HG02678 (cell line): ENCODE measurements at regions not wholly inside any gene's neighbourhood (a gene's known extent, or its start where the extent isn't known, plus 50 kb on each side); places are given as distances from the start of the nearest gene placed in this dataset.
A peak's percentile ranks its signal among the peaks of the same experiment; 100 is the strongest.

Experiments used
- ATAC-seq: cut with Tn5 transposase; IDR thresholded peaks from one replicate; pipeline ENCODE4 v1.9.1; 2021; ENCODE audit warnings: mild to moderate bottlenecking, moderate library complexity; ENCODE audit not compliant: unreplicated experiment

- ATAC-seq, result no peak
These were observed 118.9 kb upstream of the CCDC54 start for GRCh38 chr3:107258300-107258699.

DNA sequence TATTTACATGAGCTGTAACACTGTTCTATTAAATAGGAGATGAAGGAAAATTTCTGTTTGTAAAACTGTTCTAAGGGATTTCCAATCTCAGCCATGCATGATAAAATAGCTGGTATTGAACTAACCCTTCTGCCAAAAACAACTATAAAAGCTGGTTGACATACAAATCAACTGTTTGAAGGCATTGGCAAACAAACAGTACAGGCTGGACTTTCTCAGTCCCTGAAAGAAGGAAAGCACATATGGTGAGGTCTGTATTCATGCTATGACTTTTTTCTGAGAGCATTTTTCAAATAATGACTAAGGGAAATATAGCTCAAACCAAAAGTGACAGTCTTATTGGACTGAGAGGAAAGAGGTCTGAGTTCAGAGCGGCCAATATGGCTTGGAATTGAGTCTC is 117.0 kb upstream of the CCDC54 start:
- ATAC-seq, result no peak

GRCh38 chr3:107263269-107264021 is 113.8 kb upstream of the CCDC54 start:
- no peak for ATAC-seq

GRCh38 chr3:107264888-107265287 is 112.4 kb upstream of the CCDC54 start:
- no peak for ATAC-seq

GRCh38 chr3:107265526-107265925 is 111.7 kb upstream of the CCDC54 start:
- ATAC-seq, result no peak

DNA sequence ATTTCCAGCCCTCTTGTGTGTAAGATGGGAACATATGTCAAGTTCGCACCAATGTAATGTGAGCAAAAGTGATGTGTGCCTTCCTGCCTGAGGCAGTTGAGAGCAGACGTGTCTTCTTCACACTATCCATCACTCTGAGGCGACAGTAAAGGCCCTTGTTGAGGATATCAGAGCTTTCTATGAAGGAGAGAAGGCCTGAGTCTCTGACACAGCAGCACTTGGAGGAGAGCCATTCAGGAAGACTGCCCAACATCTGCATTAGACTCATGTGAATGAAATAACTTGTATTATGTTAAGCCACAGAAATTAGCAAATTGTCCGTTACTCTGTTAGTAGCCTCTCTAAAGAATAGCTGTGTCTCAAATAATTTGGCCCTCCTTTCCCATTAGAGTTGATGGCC is 108.8 kb upstream of the CCDC54 start:
- no peak for ATAC-seq

- no peak for ATAC-seq
These were observed 108.1 kb upstream of the CCDC54 start for GRCh38 chr3:107269136-107269535.

DNA sequence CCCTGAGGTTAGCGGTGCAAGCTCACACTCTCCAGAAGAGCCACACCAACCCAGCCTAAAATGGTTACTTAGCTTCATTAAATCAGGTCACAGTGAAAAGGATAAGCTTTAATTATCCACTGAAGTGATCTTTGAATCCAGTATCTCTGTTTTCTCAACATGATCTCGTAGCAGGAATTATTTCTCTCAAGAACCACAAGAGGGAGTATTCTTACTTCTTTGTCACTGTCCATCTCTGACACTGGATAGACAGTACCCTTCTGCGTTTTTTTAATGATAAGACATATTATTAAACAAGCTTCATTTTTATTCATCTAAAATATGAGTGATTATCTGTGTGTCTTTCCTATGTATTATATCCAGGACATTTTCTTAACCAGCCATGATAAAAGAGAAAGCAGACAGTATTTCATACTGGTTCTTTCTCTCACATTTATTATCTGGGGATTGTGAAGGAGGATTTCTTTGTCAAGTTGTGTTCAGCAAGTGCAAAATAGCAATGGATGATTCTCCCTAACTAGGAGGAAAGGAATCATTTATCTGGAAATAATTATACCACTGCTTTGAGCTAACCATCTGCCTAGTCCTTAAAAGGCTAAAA is 105.4 kb upstream of the CCDC54 start:
- ATAC-seq, result peak; percentile 62

GRCh38 chr3:107272471-107272870 is 104.8 kb upstream of the CCDC54 start:
- ATAC-seq, result no peak

DNA sequence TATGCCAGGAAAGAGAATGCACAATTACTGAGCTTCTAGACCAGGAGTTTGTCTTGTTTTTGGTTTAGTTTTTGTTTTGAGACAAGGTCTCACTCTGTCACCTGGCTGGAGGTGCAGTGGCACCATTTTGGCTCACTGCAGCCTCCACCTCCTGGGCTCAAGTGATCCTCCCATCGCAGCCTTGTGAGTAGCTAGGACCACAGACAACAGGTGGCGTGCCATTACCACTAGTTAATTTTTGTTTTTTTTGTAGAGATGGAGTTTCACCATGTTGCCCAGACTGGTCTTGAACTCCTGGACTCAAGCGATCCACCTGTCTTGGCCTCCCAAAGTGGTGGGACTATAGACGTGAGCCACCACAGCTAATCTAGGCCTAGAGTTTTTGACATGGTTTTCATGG is 104.4 kb upstream of the CCDC54 start:
- no peak for ATAC-seq

DNA sequence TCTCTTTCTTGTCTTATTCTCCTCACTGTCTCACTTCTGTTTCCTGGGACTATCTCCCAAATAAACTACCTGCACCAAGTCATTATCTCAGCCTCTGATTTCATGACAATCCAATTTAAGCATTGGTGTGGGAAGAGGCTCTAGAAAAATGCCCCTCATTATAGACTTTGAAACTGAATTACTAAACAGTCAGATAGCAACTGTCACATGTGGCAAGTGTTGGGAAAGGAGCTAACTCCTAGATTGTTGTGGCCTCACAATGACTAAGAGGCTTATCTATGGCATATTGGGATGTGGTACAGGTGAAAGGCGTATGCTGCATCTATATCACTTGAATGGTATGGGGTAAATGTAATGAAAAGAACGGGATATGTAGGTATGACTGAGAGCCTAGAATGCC is 103.5 kb upstream of the CCDC54 start:
- ATAC-seq, result no peak

DNA sequence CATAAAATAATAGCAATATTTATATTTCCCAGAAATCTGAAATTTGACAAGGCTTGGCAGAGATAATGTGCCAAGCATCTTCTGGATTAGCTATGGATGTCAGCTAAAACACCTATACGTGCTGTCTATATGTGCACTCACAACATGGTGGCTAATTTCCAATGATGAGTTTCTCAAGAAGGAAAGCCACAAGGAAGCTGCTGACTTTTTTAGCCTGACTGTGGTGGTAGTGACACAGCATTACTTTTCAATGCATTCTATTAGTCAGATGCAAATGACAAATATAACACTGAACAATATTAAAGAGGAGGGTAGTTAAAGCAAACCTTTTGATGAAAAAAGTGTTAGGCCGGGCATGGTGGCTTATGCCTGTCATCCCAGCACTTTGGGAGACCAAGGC is 101.7 kb upstream of the CCDC54 start:
- no peak for ATAC-seq

DNA sequence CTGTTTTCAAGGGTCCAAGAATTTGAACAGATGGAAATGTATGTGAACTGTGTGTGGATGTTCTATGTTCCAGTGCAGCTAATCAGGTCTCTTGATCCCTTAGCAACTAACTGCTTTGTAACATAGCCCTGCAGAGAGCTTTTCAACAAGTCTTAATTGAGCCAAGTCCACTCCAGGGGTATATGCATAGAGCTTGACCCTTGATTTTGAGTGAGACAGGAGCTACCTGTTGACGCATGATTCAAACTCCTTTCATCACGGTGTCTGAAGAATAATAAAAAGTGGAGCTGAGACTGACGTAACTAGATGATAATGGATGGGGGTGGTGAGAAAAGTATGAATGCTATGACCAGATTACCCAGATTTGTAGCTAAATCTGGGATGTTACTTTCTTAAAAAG is 93.3 kb upstream of the CCDC54 start:
- no peak for ATAC-seq

GRCh38 chr3:107284612-107285011 is 92.6 kb upstream of the CCDC54 start:
- no peak for ATAC-seq

DNA sequence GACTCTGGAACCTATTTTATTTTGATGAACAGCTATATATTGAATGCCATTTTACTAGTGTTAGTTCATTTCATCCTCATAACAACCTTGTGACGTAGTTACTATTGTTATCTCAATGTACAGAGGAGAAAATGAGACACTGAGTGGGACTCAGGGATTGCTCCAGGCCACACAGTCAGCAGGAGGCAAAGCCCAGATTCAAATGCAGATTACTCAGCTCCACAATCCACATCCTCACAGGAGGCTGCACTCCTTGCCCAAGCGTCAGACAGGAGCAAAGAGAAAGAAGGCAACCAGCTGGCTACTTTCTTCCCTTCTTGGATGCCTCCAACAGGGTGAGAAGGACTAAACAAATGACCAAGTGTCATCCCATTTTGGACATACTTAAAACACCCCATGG is 92.0 kb upstream of the CCDC54 start:
- ATAC-seq, result no peak

- ATAC-seq, result no peak
These were observed 87.9 kb upstream of the CCDC54 start for GRCh38 chr3:107289354-107289753.

DNA sequence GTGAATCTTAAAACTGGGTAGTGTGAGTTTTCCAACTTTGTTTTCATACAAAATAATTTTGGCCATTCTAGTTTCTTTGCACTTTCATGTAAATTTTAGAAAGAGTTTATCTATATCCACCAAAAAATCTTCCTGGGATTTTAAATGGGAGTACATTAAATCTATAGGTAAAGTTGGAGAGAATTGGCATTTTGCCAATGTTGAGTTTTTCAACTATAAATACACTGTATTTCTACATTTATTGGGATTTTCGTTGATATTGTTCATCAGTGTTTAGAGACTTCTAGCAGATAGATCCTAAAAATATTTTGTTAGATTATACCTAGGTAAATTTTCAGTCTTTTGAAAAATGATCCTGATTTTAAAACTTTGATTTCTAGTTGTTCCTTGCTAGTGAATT is 83.1 kb upstream of the CCDC54 start:
- ATAC-seq, result no peak

GRCh38 chr3:107297597-107297996 is 79.6 kb upstream of the CCDC54 start:
- no peak for ATAC-seq

DNA sequence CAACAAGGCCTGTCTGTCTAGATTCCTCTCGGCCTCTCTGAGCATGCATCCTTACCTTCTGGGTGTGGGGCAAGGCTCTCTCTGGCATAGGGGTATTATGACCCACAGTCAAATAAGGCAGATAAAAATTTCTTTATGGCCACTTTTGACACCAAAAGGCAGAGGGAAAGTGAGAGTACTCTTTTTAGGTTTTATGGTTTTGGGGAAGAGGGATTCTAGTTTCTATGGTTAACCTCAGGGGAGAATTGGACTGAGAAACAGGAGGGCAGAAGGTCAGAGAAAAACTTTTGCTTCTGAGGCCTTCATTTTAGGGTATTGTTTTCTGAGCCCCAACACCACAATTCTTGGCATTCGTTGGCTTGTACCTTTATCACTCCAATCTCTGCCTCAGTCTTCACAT is 70.0 kb upstream of the CCDC54 start:
- no peak for ATAC-seq

- no peak for ATAC-seq
These were observed 68.5 kb upstream of the CCDC54 start for GRCh38 chr3:107308716-107309115.

- no peak for ATAC-seq
These were observed 67.9 kb upstream of the CCDC54 start for GRCh38 chr3:107309312-107309711.

DNA sequence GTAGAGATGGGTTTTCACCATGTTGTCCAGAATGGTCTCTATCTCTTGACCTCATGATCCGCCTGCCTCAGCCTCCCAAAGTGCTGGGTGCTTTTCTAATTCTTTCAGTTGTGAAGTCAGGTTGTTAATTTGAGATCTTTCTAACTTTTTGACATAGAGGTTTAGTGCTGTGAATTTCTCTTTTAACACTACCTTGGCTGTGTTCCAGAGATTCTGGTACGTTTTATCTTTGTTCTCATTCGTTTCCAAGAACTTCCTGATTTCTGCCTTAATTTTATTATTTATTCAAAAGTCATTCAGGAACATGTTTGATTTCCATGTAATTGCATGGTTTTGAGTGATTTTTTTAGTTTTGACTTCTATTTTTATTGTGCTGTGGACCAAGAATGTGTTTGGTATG is 63.5 kb upstream of the CCDC54 start:
- no peak for ATAC-seq

DNA sequence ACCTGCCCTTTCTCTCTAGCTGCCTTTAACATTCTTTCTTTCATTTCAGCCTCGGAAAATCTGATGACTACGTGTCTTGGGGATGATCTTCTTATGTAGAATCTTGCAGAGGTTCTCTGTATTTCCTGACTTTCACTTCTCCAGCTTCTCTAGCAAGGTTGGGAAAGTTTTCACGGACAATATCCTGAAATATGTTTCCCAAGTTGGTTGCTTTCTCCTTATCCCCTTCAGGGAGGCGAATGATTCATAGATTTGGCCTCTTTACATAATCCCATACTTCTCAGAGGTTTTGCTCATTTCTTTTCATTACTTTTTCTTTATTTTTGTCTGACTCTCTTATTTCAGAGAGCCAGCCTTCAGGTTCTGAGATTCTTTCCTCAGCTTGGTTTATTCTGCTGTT is 62.1 kb upstream of the CCDC54 start:
- no peak for ATAC-seq
